HG02840 (cell line): ENCODE measurements at regions not wholly inside any gene's neighbourhood (a gene's known extent, or its start where the extent isn't known, plus 50 kb on each side); places are given as distances from the start of the nearest gene placed in this dataset.
"Not testable (repeated sequence)": the region's sequence is repeated elsewhere in the genome, so short reads cannot be mapped to it uniquely, and the experiment has no call there.

Source experiments
- ATAC-seq: cut with Tn5 transposase; IDR thresholded peaks from one replicate; pipeline ENCODE4 v1.9.1; 2021; ENCODE audit warnings: mild to moderate bottlenecking, moderate library complexity, moderate number of reproducible peaks; ENCODE audit not compliant: unreplicated experiment, low FRiP score

GRCh38 chr6:8659404-8660189 lies 224.3 kb upstream of the SLC35B3 start:
- no peak for ATAC-seq

DNA sequence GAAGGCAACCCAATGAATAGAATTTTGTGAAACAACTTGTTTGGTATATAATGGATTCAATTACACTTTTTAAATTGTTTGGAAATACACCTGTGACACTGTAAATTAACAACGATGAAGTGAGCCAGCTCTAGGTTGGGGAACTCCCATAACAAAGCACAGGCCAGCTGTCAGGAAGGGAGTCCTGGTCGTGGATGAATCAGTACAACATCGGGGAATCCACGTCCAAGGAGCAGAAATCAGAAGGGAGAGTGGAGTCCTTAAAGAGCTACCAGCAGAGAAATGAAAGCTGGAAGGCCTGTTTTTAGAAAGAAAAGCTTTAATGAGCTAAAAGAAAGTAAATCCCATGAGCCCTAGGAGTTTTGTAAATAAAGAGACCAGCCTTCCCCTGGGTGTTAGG lies 223.1 kb upstream of the SLC35B3 start:
- no peak for ATAC-seq

- ATAC-seq: no peak
Observed at GRCh38 chr6:8657522-8657921, 222.2 kb upstream of the SLC35B3 start.

- ATAC-seq: no peak
Observed at GRCh38 chr6:8655670-8656454, 220.5 kb upstream of the SLC35B3 start.

- no peak for ATAC-seq
Observed at GRCh38 chr6:8652710-8653109, 217.4 kb upstream of the SLC35B3 start.

DNA sequence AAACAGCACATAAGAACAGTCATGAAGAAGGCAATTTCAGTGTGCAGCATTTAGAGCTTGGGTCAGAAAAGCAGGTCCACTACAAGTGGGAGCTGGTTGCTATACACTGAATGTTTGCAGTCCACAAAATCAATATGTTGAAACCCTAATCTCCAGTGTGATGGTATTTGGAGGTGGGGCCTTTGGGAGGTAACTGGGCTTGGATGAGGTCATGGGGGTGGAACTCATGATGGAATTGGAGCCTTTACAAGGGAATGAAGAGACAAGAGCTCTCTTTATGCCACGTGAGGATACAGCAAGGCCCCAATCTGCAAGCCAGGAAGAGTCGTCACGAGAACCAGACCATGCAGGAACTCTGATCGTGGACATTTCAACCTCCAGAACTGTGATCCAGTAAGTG lies 216.7 kb upstream of the SLC35B3 start:
- ATAC-seq: no peak

- no peak for ATAC-seq
Observed at GRCh38 chr6:8645212-8645611, 209.9 kb upstream of the SLC35B3 start.

- no peak for ATAC-seq
Observed at GRCh38 chr6:8644306-8644705, 209.0 kb upstream of the SLC35B3 start.

DNA sequence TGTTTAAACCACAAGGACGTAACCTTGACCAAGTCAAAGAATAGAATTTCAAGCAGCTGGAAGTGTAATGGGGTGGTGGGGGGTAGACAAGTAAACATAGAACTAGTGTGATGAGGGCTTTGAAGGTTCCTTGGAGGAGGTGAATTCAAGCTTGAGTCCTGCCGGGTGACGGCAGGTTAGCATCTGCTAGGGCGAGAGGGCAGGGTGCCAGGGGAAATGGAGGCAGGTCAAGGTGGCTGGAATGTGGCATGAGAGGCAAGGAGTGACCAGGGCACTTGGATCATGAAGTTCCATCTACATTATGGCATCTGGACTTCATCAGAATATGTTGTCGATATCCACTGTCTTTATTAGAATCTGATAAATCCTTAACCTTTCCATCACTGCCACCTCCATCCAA lies 207.5 kb upstream of the SLC35B3 start:
- no peak for ATAC-seq

- no peak for ATAC-seq
Observed at GRCh38 chr6:8642131-8642530, 206.8 kb upstream of the SLC35B3 start.

DNA sequence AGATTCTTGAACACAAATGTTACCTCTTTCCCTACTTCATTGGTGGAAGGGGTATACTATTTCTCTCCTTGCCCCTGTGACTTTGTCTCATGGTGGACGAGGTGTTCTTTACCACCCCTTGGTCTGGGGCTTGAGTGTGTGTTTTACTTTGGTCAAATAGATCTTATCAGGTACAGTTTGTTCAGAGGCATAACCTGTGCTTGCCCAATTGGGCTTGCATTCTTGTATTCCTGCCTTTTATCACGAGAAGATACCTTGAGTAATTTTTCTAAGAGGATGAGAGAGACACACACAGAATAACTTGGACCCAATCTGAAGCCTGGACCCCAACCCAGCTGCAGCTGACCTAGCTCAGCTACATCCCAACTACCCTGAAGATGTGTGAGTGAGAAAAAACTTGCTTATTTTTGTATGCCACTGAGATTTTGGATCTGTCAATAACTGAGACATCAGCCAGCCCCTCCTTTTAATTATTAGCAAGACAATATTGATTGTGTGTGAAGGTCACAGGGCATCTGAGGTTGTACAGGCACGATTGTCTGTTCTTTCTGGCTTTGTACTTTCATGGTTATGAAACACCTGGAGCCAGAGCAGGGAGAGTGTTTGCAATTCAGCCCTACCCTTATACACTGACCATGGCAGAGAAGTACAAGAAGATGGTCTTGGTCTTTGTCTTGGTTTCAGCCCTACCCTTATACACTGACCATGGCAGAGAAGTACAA lies 204.7 kb upstream of the SLC35B3 start:
- no peak for ATAC-seq

- ATAC-seq: no peak
Observed at GRCh38 chr6:8637896-8638597, 202.7 kb upstream of the SLC35B3 start.

DNA sequence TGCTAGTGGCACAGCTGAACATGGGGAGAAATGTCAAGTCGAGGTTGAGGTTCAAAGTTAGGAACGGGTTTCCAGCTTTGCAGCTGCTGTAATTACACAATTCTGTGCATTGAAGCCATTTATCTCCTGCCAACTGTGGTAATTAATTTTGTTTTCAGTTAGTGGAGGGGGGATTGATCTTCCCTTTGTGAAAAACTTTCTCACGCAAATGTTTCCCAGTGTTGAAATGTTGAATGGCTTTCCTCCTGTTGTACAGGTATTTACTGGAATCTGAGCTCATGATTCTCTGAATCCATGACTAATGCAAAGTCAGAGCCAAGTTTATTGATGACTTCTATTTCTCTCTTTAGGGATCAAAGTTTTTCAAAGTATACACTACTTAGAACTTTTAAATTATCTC lies 198.4 kb upstream of the SLC35B3 start:
- no peak for ATAC-seq

- no peak for ATAC-seq
Observed at GRCh38 chr6:8628736-8629135, 193.4 kb upstream of the SLC35B3 start.

DNA sequence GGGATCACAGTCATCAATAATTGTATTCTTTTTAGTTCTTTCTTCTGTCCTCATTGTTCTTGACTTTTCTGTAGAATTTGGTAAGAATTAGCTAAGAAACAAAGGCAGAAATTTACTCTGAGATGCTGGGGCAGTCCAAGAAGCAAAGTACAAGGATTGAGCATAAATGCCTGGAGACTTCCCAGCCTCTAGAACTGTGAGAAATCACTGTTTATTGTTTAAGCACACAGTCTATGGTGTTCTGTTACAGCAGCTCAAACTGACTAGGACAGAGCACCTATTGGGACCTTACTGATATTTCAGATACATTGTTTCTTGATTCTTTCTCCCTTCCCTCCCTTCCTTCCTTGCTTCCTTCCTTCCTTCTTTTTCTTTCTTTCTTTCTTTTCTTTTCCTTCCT lies 192.7 kb upstream of the SLC35B3 start:
- no peak for ATAC-seq

- no peak for ATAC-seq
Observed at GRCh38 chr6:8627085-8627861, 191.9 kb upstream of the SLC35B3 start.

GRCh38 chr6:8624665-8625064 lies 189.3 kb upstream of the SLC35B3 start:
- no peak for ATAC-seq

- ATAC-seq: no peak
Observed at GRCh38 chr6:8623441-8623840, 188.1 kb upstream of the SLC35B3 start.

DNA sequence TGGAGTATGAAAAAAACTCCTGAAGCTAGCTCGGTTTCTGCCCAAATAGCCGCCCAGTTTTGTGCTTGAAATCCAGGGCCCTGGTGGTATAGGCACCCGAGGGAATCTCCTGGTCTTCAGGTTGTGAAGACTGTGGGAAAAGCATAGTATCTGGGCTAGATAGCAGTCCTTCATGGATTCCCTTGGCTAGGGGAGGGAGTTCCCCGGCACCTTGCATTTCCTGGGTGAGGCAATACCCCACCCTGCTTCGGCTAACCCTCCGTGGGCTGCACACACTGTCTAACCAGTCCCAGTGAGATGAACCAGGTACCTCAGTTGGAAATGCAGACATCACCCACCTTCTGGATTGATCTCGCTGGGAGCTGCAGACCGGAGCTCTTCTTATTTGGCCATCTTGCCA lies 184.5 kb upstream of the SLC35B3 start:
- ATAC-seq: no peak

- ATAC-seq: not testable (repeated sequence)
Observed at GRCh38 chr6:8619408-8619807, 184.1 kb upstream of the SLC35B3 start.
